ENCODE measurements at regions not wholly inside any gene's neighbourhood (a gene's known extent, or its start where the extent isn't known, plus 50 kb on each side); places are given as distances from the start of the nearest gene placed in this dataset.
A peak's percentile ranks its signal among the peaks of the same experiment; 100 is the strongest.

DNA sequence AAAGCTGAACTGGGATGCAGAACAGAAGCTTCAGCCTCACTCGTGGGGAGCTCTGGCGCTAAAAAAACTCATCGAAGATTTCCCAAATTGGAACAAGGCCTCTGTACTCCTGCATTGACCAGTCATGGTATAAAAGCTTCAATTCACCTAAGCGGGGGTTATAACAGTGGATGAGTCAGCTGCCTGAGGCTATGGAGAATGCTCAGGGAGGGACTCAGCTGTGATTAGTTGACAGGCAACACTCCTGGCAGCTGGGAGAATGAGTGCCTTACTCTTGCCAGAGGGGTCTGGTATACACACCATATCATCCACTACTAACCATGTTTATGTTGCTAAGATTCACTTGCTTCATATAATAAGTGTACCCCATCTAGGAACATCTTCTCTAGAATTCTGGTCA, 350.6 kb upstream of the VRK2 start:
- Histone ChIP-seq H3K27ac (ENCODE audit: low read length) (no peak overlapping the region), H3K9me2 (replicated peaks; ENCODE audit: low read length) (no peaks in the 10 kb centered on the region), H3K9me3 (ENCODE audit: low read length) (no peaks in the 10 kb centered on the region), H3K9ac (ENCODE audit: low read length) (no peak overlapping the region), H4K20me1 (ENCODE audit: low read length) (no peaks in the 10 kb centered on the region), H3K4me1 (ENCODE audit: insufficient read depth, low read length) (peaks cover 8% of the 10 kb centered on the region; the same call in 1 of the 2 replicates), H3K27me3 (ENCODE audit: low read length) (no peaks in the 10 kb centered on the region), H3K4me3 (ENCODE audit: low read length) (no peak overlapping the region), H2AFZ (ENCODE audit: low read length) (no peak overlapping the region), H3K4me2 (ENCODE audit: low read length) (peak overlapping the region; percentile 10; the same call in 1 of the 2 replicates), H3K36me3 (ENCODE audit: low read depth, low read length) (no peaks in the 10 kb centered on the region), H3K79me2 (ENCODE audit: low read length) (no peaks in the 10 kb centered on the region), H3F3A (ENCODE audit: low read length, unreplicated experiment) (no peaks in the 10 kb centered on the region)
- ATAC-seq (peak; percentile 99), DNase-seq (peak; percentile 95)
- no peak for TF ChIP-seq EZH2 (IDR thresholded peaks at IDR 0.05; ENCODE audit: low read length, unreplicated experiment)
- TF ChIP-seq EZH2phosphoT487 (IDR thresholded peaks at IDR 0.05; ENCODE audit: borderline replicate concordance, low read length) = no peak
- TF ChIP-seq, protein P1, sequence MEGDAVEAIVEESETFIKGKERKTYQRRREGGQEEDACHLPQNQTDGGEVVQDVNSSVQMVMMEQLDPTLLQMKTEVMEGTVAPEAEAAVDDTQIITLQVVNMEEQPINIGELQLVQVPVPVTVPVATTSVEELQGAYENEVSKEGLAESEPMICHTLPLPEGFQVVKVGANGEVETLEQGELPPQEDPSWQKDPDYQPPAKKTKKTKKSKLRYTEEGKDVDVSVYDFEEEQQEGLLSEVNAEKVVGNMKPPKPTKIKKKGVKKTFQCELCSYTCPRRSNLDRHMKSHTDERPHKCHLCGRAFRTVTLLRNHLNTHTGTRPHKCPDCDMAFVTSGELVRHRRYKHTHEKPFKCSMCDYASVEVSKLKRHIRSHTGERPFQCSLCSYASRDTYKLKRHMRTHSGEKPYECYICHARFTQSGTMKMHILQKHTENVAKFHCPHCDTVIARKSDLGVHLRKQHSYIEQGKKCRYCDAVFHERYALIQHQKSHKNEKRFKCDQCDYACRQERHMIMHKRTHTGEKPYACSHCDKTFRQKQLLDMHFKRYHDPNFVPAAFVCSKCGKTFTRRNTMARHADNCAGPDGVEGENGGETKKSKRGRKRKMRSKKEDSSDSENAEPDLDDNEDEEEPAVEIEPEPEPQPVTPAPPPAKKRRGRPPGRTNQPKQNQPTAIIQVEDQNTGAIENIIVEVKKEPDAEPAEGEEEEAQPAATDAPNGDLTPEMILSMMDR (conservative IDR thresholded peaks at IDR 0.05; ENCODE audit: low read depth, low read length) = no peak
- CTCF ChIA-PET = no interaction called here
- POLR2A ChIA-PET (ENCODE audit: unreplicated experiment) = no interaction called here
- intact Hi-C loops (cut with micrococcal nuclease) = no loop called here
- no TSS peak for BruUV-seq (replicated peaks)

DNA sequence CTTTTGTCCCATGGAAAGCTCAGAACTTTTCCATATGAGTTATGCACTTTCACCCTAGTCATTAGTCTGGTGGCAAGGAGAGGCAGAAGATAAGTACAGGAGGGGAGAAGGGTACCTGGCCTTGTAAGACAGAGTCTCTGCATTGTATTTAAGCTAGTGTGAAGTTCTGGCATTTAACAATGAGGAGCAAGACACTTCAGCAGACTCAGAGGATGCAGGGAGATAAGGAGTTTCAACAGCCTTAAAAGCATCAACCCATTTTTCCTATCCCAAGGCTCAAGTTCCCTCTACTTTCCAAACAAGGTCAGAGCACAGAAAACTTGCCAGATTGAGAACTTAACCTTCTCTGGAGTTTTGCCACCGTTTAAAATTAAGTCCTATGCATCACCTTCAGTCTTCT, 348.2 kb upstream of the VRK2 start:
- POLR2A ChIA-PET (ENCODE audit: unreplicated experiment) = no interaction called here
- Histone ChIP-seq H3F3A (ENCODE audit: low read length, unreplicated experiment) (no peaks in the 10 kb centered on the region), H2AFZ (ENCODE audit: low read length) (no peak overlapping the region), H3K27ac (ENCODE audit: low read length) (no peak overlapping the region), H3K9me3 (ENCODE audit: low read length) (no peaks in the 10 kb centered on the region), H3K4me1 (ENCODE audit: insufficient read depth, low read length) (peaks cover 8% of the 10 kb centered on the region; the same call in 1 of the 2 replicates), H4K20me1 (ENCODE audit: low read length) (no peaks in the 10 kb centered on the region), H3K4me3 (ENCODE audit: low read length) (no peak overlapping the region), H3K4me2 (ENCODE audit: low read length) (no peak overlapping the region), H3K79me2 (ENCODE audit: low read length) (no peaks in the 10 kb centered on the region), H3K36me3 (ENCODE audit: low read depth, low read length) (no peaks in the 10 kb centered on the region), H3K9me2 (replicated peaks; ENCODE audit: low read length) (no peaks in the 10 kb centered on the region), H3K27me3 (ENCODE audit: low read length) (no peaks in the 10 kb centered on the region), H3K9ac (ENCODE audit: low read length) (no peak overlapping the region)
- ATAC-seq (no peak), DNase-seq (no peak)
- TF ChIP-seq EZH2 (IDR thresholded peaks at IDR 0.05; ENCODE audit: low read length, unreplicated experiment) (no peak), EZH2phosphoT487 (IDR thresholded peaks at IDR 0.05; ENCODE audit: borderline replicate concordance, low read length) (no peak)
- TF ChIP-seq, protein P1 (conservative IDR thresholded peaks at IDR 0.05; ENCODE audit: low read depth, low read length) = no peak
- intact Hi-C loops (cut with micrococcal nuclease) = no loop called here
- CTCF ChIA-PET = no interaction called here
- BruUV-seq (replicated peaks) = no TSS peak

DNA sequence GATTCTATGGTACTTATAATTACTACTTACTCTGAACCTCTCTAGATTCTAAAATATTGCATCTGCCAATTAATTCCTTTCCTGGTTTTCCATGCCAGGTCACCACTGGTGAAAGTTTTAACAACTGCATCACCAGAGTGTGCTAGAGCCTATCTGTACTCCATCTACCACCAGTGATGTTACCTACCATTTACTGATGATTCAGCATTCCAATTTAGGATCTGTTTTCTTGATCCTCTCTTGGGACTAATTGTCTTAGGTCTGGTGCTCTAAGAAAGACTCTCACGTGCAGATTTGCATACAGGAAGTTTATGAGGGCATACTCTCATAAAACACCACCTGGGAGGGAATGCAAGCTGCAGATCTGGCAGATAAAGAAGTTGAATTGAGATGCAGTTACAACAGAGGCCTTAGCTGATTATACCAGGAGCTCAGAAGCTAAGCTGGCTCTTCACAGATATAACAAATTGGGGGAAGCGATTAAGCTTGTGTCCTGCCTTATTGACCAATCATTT, 347.6 kb upstream of the VRK2 start:
- H4K20me1 ChIP-seq (ENCODE audit: low read length) = no peaks in the 10 kb centered on the region
- H3K4me1 ChIP-seq (ENCODE audit: insufficient read depth, low read length) = peaks cover 8% of the 10 kb centered on the region; the same call in 1 of the 2 replicates
- BruUV-seq (replicated peaks) = no TSS peak
- no peaks in the 10 kb centered on the region for H3K27me3 ChIP-seq (ENCODE audit: low read length)
- H3K36me3 ChIP-seq (ENCODE audit: low read depth, low read length) = no peaks in the 10 kb centered on the region
- TF ChIP-seq EZH2 (IDR thresholded peaks at IDR 0.05; ENCODE audit: low read length, unreplicated experiment) (no peak), EZH2phosphoT487 (IDR thresholded peaks at IDR 0.05; ENCODE audit: borderline replicate concordance, low read length) (no peak)
- TF ChIP-seq, protein P1 (conservative IDR thresholded peaks at IDR 0.05; ENCODE audit: low read depth, low read length) = no peak
- POLR2A ChIA-PET (ENCODE audit: unreplicated experiment) = no interaction called here
- no peak overlapping the region for H3K4me3 ChIP-seq (ENCODE audit: low read length)
- no peak overlapping the region for H3K9ac ChIP-seq (ENCODE audit: low read length)
- H2AFZ ChIP-seq (ENCODE audit: low read length) = no peak overlapping the region
- CTCF ChIA-PET = no interaction called here
- no peaks in the 10 kb centered on the region for H3K79me2 ChIP-seq (ENCODE audit: low read length)
- no peak overlapping the region for H3K4me2 ChIP-seq (ENCODE audit: low read length)
- intact Hi-C loops (cut with micrococcal nuclease) = no loop called here
- ATAC-seq = no peak
- no peaks in the 10 kb centered on the region for H3F3A ChIP-seq (ENCODE audit: low read length, unreplicated experiment)
- DNase-seq = no peak
- no peaks in the 10 kb centered on the region for H3K9me2 ChIP-seq (replicated peaks; ENCODE audit: low read length)
- H3K9me3 ChIP-seq (ENCODE audit: low read length) = no peaks in the 10 kb centered on the region
- H3K27ac ChIP-seq (ENCODE audit: low read length) = no peak overlapping the region
